Liver (tissue), 8 donors: ENCODE measurements at regions not wholly inside any gene's neighbourhood (a gene's known extent, or its start where the extent isn't known, plus 50 kb on each side); places are given as distances from the start of the nearest gene placed in this dataset.

Source experiments
- DNase-seq: peaks from one replicate; pipeline ENCODE4 v3.0.0-alpha.2; 2017; ENCODE audit warnings: low spot score
- H3K27ac ChIP-seq, 2 donors: one replicate each; pipeline ENCODE4 v1.7.0; 2013; ENCODE audit warnings: inconsistent platforms in 2 of 2, low read length in 2 of 2, control low read depth in 1 of 2, low read depth in 1 of 2, mild to moderate bottlenecking in 1 of 2
- H3K27me3 ChIP-seq, 4 donors: one replicate each; pipeline versions ENCODE4 v1.6.1 to v1.7.0; 2013; ENCODE audit warnings: low read length in 3 of 4, inconsistent platforms in 1 of 4, mild to moderate bottlenecking in 1 of 4, moderate library complexity in 1 of 4; ENCODE audit not compliant: control insufficient read depth in 4 of 4, insufficient read depth in 4 of 4
- H3K36me3 ChIP-seq, 4 donors: one replicate each; pipeline versions ENCODE4 v1.6.1 to v1.7.0; 2013; ENCODE audit warnings: low read length in 3 of 4, mild to moderate bottlenecking in 3 of 4, low read depth in 1 of 4, moderate library complexity in 1 of 4; ENCODE audit not compliant: control insufficient read depth in 4 of 4, insufficient read depth in 3 of 4
- H3K4me1 ChIP-seq, 4 donors: one replicate each; pipeline versions ENCODE4 v1.6.1 to v1.7.0; 2013; ENCODE audit warnings: low read length in 3 of 4, mild to moderate bottlenecking in 3 of 4, moderate library complexity in 1 of 4; ENCODE audit not compliant: control insufficient read depth in 4 of 4, insufficient read depth in 4 of 4
- H3K4me3 ChIP-seq, 3 donors: one replicate each; pipeline versions ENCODE4 v1.6.1 to v1.7.0; 2013; ENCODE audit warnings: low read length in 3 of 3, control low read depth in 1 of 3, low read depth in 1 of 3, mild to moderate bottlenecking in 1 of 3
- H3K9ac ChIP-seq, 2 donors: one replicate each; pipeline ENCODE4 v1.7.0; 2013; ENCODE audit warnings: low read length in 2 of 2, mild to moderate bottlenecking in 2 of 2, moderate library complexity in 2 of 2, control low read depth in 1 of 2, low read depth in 1 of 2
- H3K9me3 ChIP-seq, 4 donors: one replicate each; pipeline versions ENCODE4 v1.6.1 to v1.7.0; 2013; ENCODE audit warnings: low read length in 3 of 4; ENCODE audit not compliant: control insufficient read depth in 4 of 4
- ATF3 ChIP-seq: IDR thresholded peaks from 2 replicates; pipeline ENCODE4 v1.6.1; 2016; ENCODE audit warnings: antibody characterized with exemption
- CTCF ChIP-seq: fragments of 150-350 bp; IDR thresholded peaks from 2 replicates; pipeline ENCODE4 v1.5.1; 2017; ENCODE audit warnings: improper control_type of control experiment, low read depth, low read length; ENCODE audit not compliant: missing input control
- EGR1 ChIP-seq, 2 donors: IDR thresholded peaks; 2 replicates each; pipeline ENCODE4 v1.6.1; 2016 to 2018; ENCODE audit warnings: antibody characterized with exemption in 2 of 2, low read depth in 2 of 2
- FOXA1 ChIP-seq: IDR thresholded peaks from 2 replicates; pipeline ENCODE4 v1.6.1; 2016; ENCODE audit warnings: antibody characterized with exemption
- FOXA2 ChIP-seq: IDR thresholded peaks from 2 replicates; pipeline ENCODE4 v1.6.1; 2016; ENCODE audit warnings: antibody characterized with exemption
- GABPA ChIP-seq, 2 donors: IDR thresholded peaks in 1 of 2; conservative IDR thresholded peaks in 1 of 2; 2 replicates each; pipeline ENCODE4 v1.6.1; 2016; ENCODE audit warnings: antibody characterized with exemption in 2 of 2, mild to moderate bottlenecking in 1 of 2, moderate library complexity in 1 of 2
- HNF4A ChIP-seq, 2 donors: conservative IDR thresholded peaks; 2 replicates each; pipeline ENCODE4 v1.6.1; 2016; ENCODE audit warnings: antibody characterized with exemption in 2 of 2, mild to moderate bottlenecking in 2 of 2
- HNF4G ChIP-seq: IDR thresholded peaks from 2 replicates; pipeline ENCODE4 v1.6.1; 2016; ENCODE audit warnings: antibody characterized with exemption
- JUND ChIP-seq, 2 donors: IDR thresholded peaks; 2 replicates each; pipeline ENCODE4 v1.6.1; 2016; ENCODE audit warnings: antibody characterized with exemption in 2 of 2
- MAX ChIP-seq: IDR thresholded peaks from 2 replicates; pipeline ENCODE4 v1.6.1; 2016; ENCODE audit warnings: antibody characterized with exemption
- NR2F2 ChIP-seq: IDR thresholded peaks from 2 replicates; pipeline ENCODE4 v1.6.1; 2016; ENCODE audit warnings: antibody characterized with exemption
- RAD21 ChIP-seq, 2 donors: IDR thresholded peaks; 2 replicates each; pipeline ENCODE4 v1.6.1; 2016; ENCODE audit warnings: antibody characterized with exemption in 2 of 2, mild to moderate bottlenecking in 2 of 2
- REST ChIP-seq: IDR thresholded peaks from 2 replicates; pipeline ENCODE4 v1.6.1; 2016; ENCODE audit warnings: antibody characterized with exemption, mild to moderate bottlenecking
- RXRA ChIP-seq, 2 donors: IDR thresholded peaks; 2 replicates each; pipeline ENCODE4 v1.6.1; 2017 to 2018; ENCODE audit warnings: antibody characterized with exemption in 2 of 2, mild to moderate bottlenecking in 1 of 2
- SP1 ChIP-seq: IDR thresholded peaks from 2 replicates; pipeline ENCODE4 v1.6.1; 2018; ENCODE audit warnings: antibody characterized with exemption, mild to moderate bottlenecking
- TAF1 ChIP-seq: conservative IDR thresholded peaks from 2 replicates; pipeline ENCODE4 v1.6.1; 2016; ENCODE audit warnings: antibody characterized with exemption, mild to moderate bottlenecking
- YY1 ChIP-seq: IDR thresholded peaks from 2 replicates; pipeline ENCODE4 v1.6.1; 2016; ENCODE audit warnings: antibody characterized with exemption, mild to moderate bottlenecking
- ZBTB33 ChIP-seq: IDR thresholded peaks from 2 replicates; pipeline ENCODE4 v1.6.1; 2016; ENCODE audit warnings: antibody characterized with exemption
- WGBS: extraction: QIAGEN DNeasy Blood & Tissue Kit; methylation state at CpG from one replicate; pipeline ENCODE4 v1.1.7; 2013; 5-methylcytosine and 5-hydroxymethylcytosine counted together
- donor health status: healthy.
- donor health status: healthy.
- donor health status: healthy.
- donor health status: healthy.
- donor health status: healthy.

GRCh38 chr5:116645627-116646026, 71.0 kb upstream of the SEMA6A start:
- H3K4me3 ChIP-seq: no peak overlapping the region
- H3K4me1 ChIP-seq: no peaks in the 10 kb centered on the region
- no peak overlapping the region for H3K9ac ChIP-seq
- TF ChIP-seq FOXA2: no peak
- TF ChIP-seq GABPA (IDR thresholded peaks at IDR 0.05 in 1 of 2, conservative IDR thresholded peaks at IDR 0.05 in 1 of 2): no peak
- no peak for TF ChIP-seq MAX
- TF ChIP-seq FOXA1: no peak
- TF ChIP-seq REST: no peak
- no peak for TF ChIP-seq HNF4A (conservative IDR thresholded peaks at IDR 0.05)
- TF ChIP-seq ZBTB33: no peak
- TF ChIP-seq CTCF: no peak
- no peak for TF ChIP-seq NR2F2
- no peak for TF ChIP-seq YY1
- no peak for TF ChIP-seq EGR1 (IDR thresholded peaks at IDR 0.05; ENCODE audit: low read depth in 2 of 2)
- TF ChIP-seq HNF4G: no peak
- no peak for TF ChIP-seq RAD21 (IDR thresholded peaks at IDR 0.05)
- no peak for TF ChIP-seq SP1
- no peak for TF ChIP-seq JUND (IDR thresholded peaks at IDR 0.05)
- no peak for TF ChIP-seq ATF3
- no peak for TF ChIP-seq TAF1
- TF ChIP-seq RXRA (IDR thresholded peaks at IDR 0.05): no peak
- no peaks in the 10 kb centered on the region for H3K36me3 ChIP-seq
- H3K9me3 ChIP-seq: no peaks in the 10 kb centered on the region
- no peak overlapping the region for H3K27ac ChIP-seq
- H3K27me3 ChIP-seq: no peaks in the 10 kb centered on the region
- WGBS: 89% methylated on average over 1 of the region's 1 CpG
- no peak for DNase-seq

GRCh38 chr5:116640236-116640635, 65.6 kb upstream of the SEMA6A start:
- Histone ChIP-seq H3K9ac (no peak overlapping the region), H3K36me3 (no peaks in the 10 kb centered on the region), H3K27me3 (no peaks in the 10 kb centered on the region), H3K9me3 (no peaks in the 10 kb centered on the region), H3K4me1 (no peaks in the 10 kb centered on the region), H3K4me3 (no peak overlapping the region), H3K27ac (no peak overlapping the region)
- no peak for TF ChIP-seq HNF4A (conservative IDR thresholded peaks at IDR 0.05)
- TF ChIP-seq TAF1: no peak
- no peak for TF ChIP-seq JUND (IDR thresholded peaks at IDR 0.05)
- TF ChIP-seq FOXA1: no peak
- no peak for DNase-seq
